K562 (cell line): ENCODE measurements at regions not wholly inside any gene's neighbourhood (a gene's known extent, or its start where the extent isn't known, plus 50 kb on each side); places are given as distances from the start of the nearest gene placed in this dataset.
A peak's percentile ranks its signal among the peaks of the same experiment; 100 is the strongest.

ENCODE experiments used
- ADNP ChIP-seq: fragments of 200-800 bp; sonication (Bioruptor generic); IDR thresholded peaks from 2 replicates; pipeline ENCODE4 v1.6.1; 2016; ENCODE audit warnings: missing genetic modification characterization, missing compliant biosample characterization
- ATF4 ChIP-seq: fragments of 450-650 bp; formaldehyde crosslinking; IDR thresholded peaks from 2 replicates; pipeline ENCODE4 v1.4.0; 2022; ENCODE audit warnings: mild to moderate bottlenecking, moderate library complexity
- CHD4 ChIP-seq: fragments of 200-600 bp; sonication (generic); IDR thresholded peaks from 3 replicates; pipeline ENCODE4 v1.6.1; 2012; ENCODE audit warnings: low read depth, mild to moderate bottlenecking, mixed read lengths, low read length, inconsistent platforms; ENCODE audit not compliant: insufficient read depth, insufficient replicate concordance, poor library complexity, severe bottlenecking
- CLOCK ChIP-seq: fragments of 250-450 bp; sonication (Bioruptor Pico); IDR thresholded peaks from 2 replicates; pipeline ENCODE4 v1.4.0; 2020; ENCODE audit warnings: mild to moderate bottlenecking, moderate library complexity, borderline replicate concordance
- DPF2 ChIP-seq: fragments of 450-650 bp; IDR thresholded peaks from 2 replicates; pipeline ENCODE4 v1.6.1; 2016
- ELF4 ChIP-seq: fragments of 450-650 bp; formaldehyde crosslinking; IDR thresholded peaks from 2 replicates; pipeline ENCODE4 v1.4.0; 2022; ENCODE audit warnings: missing genetic modification characterization
- FOXK1 ChIP-seq: sonication (generic); formaldehyde crosslinking; IDR thresholded peaks from 2 replicates; pipeline ENCODE4 v1.8.0; 2022; ENCODE audit warnings: missing genetic modification reagents, mild to moderate bottlenecking, borderline replicate concordance
- ID3 ChIP-seq, 2 experiments: fragments of 250-450 bp in 1 of 2; fragments of 450-650 bp in 1 of 2; sonication (Bioruptor Pico) in 1 of 2; IDR thresholded peaks; 2 replicates each; pipeline versions ENCODE4 v1.6.1 to v1.8.0; 2016 to 2021; ENCODE audit warnings: mild to moderate bottlenecking in 2 of 2, moderate library complexity in 2 of 2, missing compliant biosample characterization in 1 of 2, missing genetic modification characterization in 1 of 2
- MAFG ChIP-seq: fragments of 450-650 bp; conservative IDR thresholded peaks from 2 replicates; pipeline ENCODE4 v1.6.1; 2016; ENCODE audit warnings: missing genetic modification characterization, missing compliant biosample characterization
- NFIX ChIP-seq: fragments of 250-450 bp; sonication (Bioruptor Pico); IDR thresholded peaks from 2 replicates; pipeline ENCODE4 v1.4.0; 2020; ENCODE audit warnings: low read depth, mild to moderate bottlenecking, moderate library complexity
- RNF219 ChIP-seq: fragments of 250-450 bp; sonication (Bioruptor Pico); IDR thresholded peaks from 2 replicates; pipeline ENCODE4 v1.5.0; 2022; ENCODE audit warnings: mild to moderate bottlenecking
- SAFB ChIP-seq: fragments of 200-400 bp; formaldehyde crosslinking; IDR thresholded peaks from 2 replicates; pipeline ENCODE4 v1.6.1; 2017; ENCODE audit warnings: low read depth, low read length, borderline replicate concordance
- SMARCE1 ChIP-seq: fragments of 450-650 bp; IDR thresholded peaks from 2 replicates; pipeline ENCODE4 v1.7.1; 2016; ENCODE audit warnings: mild to moderate bottlenecking
- TEAD4 ChIP-seq, 2 experiments: sonication (generic) in 1 of 2; formaldehyde crosslinking in 1 of 2; IDR thresholded peaks; 2 replicates each; pipeline versions ENCODE4 v1.6.1 to v1.8.0; 2012 to 2022; ENCODE audit warnings: borderline replicate concordance in 1 of 2, inconsistent platforms in 1 of 2, low read length in 1 of 2, mild to moderate bottlenecking in 1 of 2, missing genetic modification reagents in 1 of 2
- U2AF2 ChIP-seq: fragments of 200-400 bp; formaldehyde crosslinking; optimal IDR thresholded peaks from 2 replicates; pipeline ENCODE3; 2017; ENCODE audit warnings: low read depth, mild to moderate bottlenecking, low read length
- ZFPM2 ChIP-seq: fragments of 250-450 bp; sonication (Bioruptor Pico); IDR thresholded peaks from 2 replicates; pipeline ENCODE4 v1.5.1; 2022; ENCODE audit warnings: mild to moderate bottlenecking
- ZNF76 ChIP-seq: fragments of 250-450 bp; sonication (Bioruptor Pico); IDR thresholded peaks from 2 replicates; pipeline ENCODE4 v1.4.0; 2020; ENCODE audit warnings: mild to moderate bottlenecking, moderate library complexity, borderline replicate concordance
- TF ChIP-seq, protein P1 (sequence below): sonication (generic); formaldehyde crosslinking; IDR thresholded peaks from 2 replicates; pipeline ENCODE4 v1.9.0; 2022; ENCODE audit warnings: mild to moderate bottlenecking, missing genetic modification reagents
- TF ChIP-seq, protein P2 (sequence below), 2 experiments: IDR thresholded peaks; 2 replicates each; pipeline ENCODE4 v1.6.1; 2012; ENCODE audit warnings: improper control_type of control experiment in 2 of 2, low read depth in 2 of 2, low read length in 2 of 2, borderline replicate concordance in 1 of 2

- TF ChIP-seq ATF4 (CRISPR knock-in tag): no peak
- peak; percentile 64; the same call in 1 of the 2 replicates for TF ChIP-seq SMARCE1
- TF ChIP-seq, protein P1, sequence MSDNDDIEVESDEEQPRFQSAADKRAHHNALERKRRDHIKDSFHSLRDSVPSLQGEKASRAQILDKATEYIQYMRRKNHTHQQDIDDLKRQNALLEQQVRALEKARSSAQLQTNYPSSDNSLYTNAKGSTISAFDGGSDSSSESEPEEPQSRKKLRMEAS (CRISPR knock-in tag): no peak
- TF ChIP-seq ADNP (tag): no peak
- TF ChIP-seq, protein P2, sequence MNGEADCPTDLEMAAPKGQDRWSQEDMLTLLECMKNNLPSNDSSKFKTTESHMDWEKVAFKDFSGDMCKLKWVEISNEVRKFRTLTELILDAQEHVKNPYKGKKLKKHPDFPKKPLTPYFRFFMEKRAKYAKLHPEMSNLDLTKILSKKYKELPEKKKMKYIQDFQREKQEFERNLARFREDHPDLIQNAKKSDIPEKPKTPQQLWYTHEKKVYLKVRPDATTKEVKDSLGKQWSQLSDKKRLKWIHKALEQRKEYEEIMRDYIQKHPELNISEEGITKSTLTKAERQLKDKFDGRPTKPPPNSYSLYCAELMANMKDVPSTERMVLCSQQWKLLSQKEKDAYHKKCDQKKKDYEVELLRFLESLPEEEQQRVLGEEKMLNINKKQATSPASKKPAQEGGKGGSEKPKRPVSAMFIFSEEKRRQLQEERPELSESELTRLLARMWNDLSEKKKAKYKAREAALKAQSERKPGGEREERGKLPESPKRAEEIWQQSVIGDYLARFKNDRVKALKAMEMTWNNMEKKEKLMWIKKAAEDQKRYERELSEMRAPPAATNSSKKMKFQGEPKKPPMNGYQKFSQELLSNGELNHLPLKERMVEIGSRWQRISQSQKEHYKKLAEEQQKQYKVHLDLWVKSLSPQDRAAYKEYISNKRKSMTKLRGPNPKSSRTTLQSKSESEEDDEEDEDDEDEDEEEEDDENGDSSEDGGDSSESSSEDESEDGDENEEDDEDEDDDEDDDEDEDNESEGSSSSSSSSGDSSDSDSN (IDR thresholded peaks at IDR 0.05; ENCODE audit: borderline replicate concordance in 1 of 2, low read depth in 2 of 2, low read length in 2 of 2): no peak
- no peak for TF ChIP-seq ZNF76
- TF ChIP-seq CHD4: no peak
- no peak for TF ChIP-seq RNF219 (CRISPR knock-in tag)
- TF ChIP-seq FOXK1 (CRISPR knock-in tag): no peak
- TF ChIP-seq TEAD4 (IDR thresholded peaks at IDR 0.05; ENCODE audit: low read length): peak; percentile 78
- TF ChIP-seq TEAD4 (CRISPR knock-in tag; IDR thresholded peaks at IDR 0.05; ENCODE audit: borderline replicate concordance): no peak
- TF ChIP-seq SAFB: no peak
- no peak for TF ChIP-seq ELF4 (CRISPR knock-in tag)
- no peak for TF ChIP-seq MAFG (tag)
- no peak for TF ChIP-seq ID3 (CRISPR knock-in tag; IDR thresholded peaks at IDR 0.05)
- TF ChIP-seq ID3 (tag; IDR thresholded peaks at IDR 0.05): no peak
- peak; percentile 82 for TF ChIP-seq DPF2
- no peak for TF ChIP-seq CLOCK (CRISPR knock-in tag)
- TF ChIP-seq U2AF2: no peak
- TF ChIP-seq NFIX (CRISPR knock-in tag): no peak
- no peak for TF ChIP-seq ZFPM2 (CRISPR knock-in tag)
Measured at GRCh38 chr2:177328056-177328455, 63.5 kb upstream of the NFE2L2 start (continued).
